ENCODE measurements at regions not wholly inside any gene's neighbourhood (a gene's known extent, or its start where the extent isn't known, plus 50 kb on each side); places are given as distances from the start of the nearest gene placed in this dataset.

DNA sequence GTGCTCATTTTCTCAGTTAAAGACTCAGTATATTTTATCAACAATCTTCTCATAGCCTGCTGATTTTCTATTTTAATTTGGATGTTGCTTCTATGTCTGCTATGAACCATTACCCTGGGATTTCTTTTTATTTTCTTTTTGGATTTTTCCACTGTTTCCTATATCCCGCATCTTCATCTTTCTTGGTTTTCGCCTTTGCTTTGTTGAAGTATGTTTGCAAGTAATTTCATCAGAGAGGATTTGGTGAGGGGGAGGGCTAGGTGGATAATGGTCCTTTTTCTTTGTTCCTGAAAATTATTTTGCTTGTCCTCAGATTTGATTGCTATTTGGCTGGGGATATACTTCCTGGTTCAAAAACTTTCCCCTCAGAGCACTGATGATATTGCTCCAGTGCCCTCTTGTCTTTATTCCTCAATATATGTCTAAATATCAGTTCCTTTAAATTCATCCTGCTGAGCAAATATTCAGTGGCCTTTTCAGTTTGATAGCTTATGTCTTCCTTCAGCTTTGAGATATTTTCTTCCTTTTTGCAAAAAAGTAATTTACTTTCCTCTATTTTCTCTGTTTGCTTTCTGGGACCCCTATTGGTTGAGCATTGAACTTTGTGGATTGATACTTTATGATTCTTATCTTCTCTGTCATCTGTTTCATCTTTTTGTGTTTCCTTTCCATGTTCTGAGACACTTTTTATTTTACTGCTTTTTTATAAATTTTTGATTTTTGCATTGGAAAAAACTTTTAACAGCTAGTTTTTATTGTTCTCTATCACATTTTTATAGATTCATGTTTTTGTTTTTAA, 227.6 kb upstream of the ELL2 start:
- TF ChIP-seq CTCF (IDR thresholded peaks at IDR 0.05): no peak
- no peak for TF ChIP-seq ZFX (IDR thresholded peaks at IDR 0.05; ENCODE audit: borderline replicate concordance)
